Fibroblast of lung (primary cell): ENCODE measurements at regions not wholly inside any gene's neighbourhood (a gene's known extent, or its start where the extent isn't known, plus 50 kb on each side); places are given as distances from the start of the nearest gene placed in this dataset.
A peak's percentile ranks its signal among the peaks of the same experiment; 100 is the strongest.

Experiments
- DNase-seq, 2 donors: peaks; one replicate each; pipeline versions ENCODE4 v3.0.0 to v3.0.0-alpha.2; 2010; ENCODE audit warnings: low read depth in 2 of 2
- H2AFZ ChIP-seq: 2 replicates; pipeline ENCODE4 v1.5.1; 2012; ENCODE audit warnings: low read length, control low read depth, inconsistent platforms
- H3K27ac ChIP-seq: 2 replicates; pipeline ENCODE4 v1.5.1; 2011; ENCODE audit warnings: low read length, control low read depth; ENCODE audit not compliant: insufficient read depth
- H3K27me3 ChIP-seq: 2 replicates; pipeline ENCODE4 v1.5.1; 2011; ENCODE audit warnings: mild to moderate bottlenecking, low read length; ENCODE audit not compliant: control insufficient read depth, insufficient read depth
- H3K36me3 ChIP-seq: 2 replicates; pipeline ENCODE4 v1.5.1; 2011; ENCODE audit warnings: low read length; ENCODE audit not compliant: control insufficient read depth, insufficient read depth
- H3K4me1 ChIP-seq: 2 replicates; pipeline ENCODE4 v1.5.1; 2011; ENCODE audit warnings: low read length; ENCODE audit not compliant: control insufficient read depth, insufficient read depth; ENCODE audit errors: extremely low read depth
- H3K4me2 ChIP-seq: 2 replicates; pipeline ENCODE4 v1.5.1; 2011; ENCODE audit warnings: low read length, control low read depth; ENCODE audit not compliant: insufficient read depth; ENCODE audit errors: extremely low read depth
- H3K4me3 ChIP-seq, 4 experiments: fragments of 200-600 bp in 1 of 4; sonication (generic) in 1 of 4; replicated peaks in 1 of 4; 2 replicates each; pipeline ENCODE4 v1.5.1; 2011 to 2016; ENCODE audit warnings: low read length in 4 of 4, low read depth in 3 of 4, mild to moderate bottlenecking in 3 of 4, control low read depth in 2 of 4, inconsistent platforms in 1 of 4, mixed read lengths in 1 of 4; ENCODE audit not compliant: insufficient read depth in 1 of 4; ENCODE audit errors: control extremely low read depth in 1 of 4
- H3K79me2 ChIP-seq: 2 replicates; pipeline ENCODE4 v1.5.1; 2012; ENCODE audit warnings: mild to moderate bottlenecking, low read length, inconsistent platforms; ENCODE audit not compliant: control insufficient read depth, insufficient read depth
- H3K9ac ChIP-seq: 2 replicates; pipeline ENCODE4 v1.5.1; 2011; ENCODE audit warnings: mild to moderate bottlenecking, low read length, control low read depth; ENCODE audit not compliant: insufficient read depth
- H3K9me3 ChIP-seq: 2 replicates; pipeline ENCODE4 v1.5.1; 2012; ENCODE audit warnings: low read depth, low read length; ENCODE audit not compliant: control insufficient read depth, insufficient read depth
- H4K20me1 ChIP-seq: 2 replicates; pipeline ENCODE4 v1.5.1; 2011; ENCODE audit warnings: low read length; ENCODE audit not compliant: control insufficient read depth, insufficient read depth; ENCODE audit errors: extremely low read depth
- EZH2 ChIP-seq: IDR thresholded peaks from 2 replicates; pipeline ENCODE4 v1.5.1; 2012; ENCODE audit warnings: low read length, control low read depth, mild to moderate bottlenecking; ENCODE audit errors: missing control alignments
- TF ChIP-seq, protein P1 (sequence below), 2 donors: IDR thresholded peaks in 1 of 2; conservative IDR thresholded peaks in 1 of 2; 1 replicate in 1 of 2; 2 replicates in 1 of 2; pipeline ENCODE4 v1.5.1; 2011 to 2012; ENCODE audit warnings: low read length in 2 of 2, control low read depth in 1 of 2, inconsistent platforms in 1 of 2, low read depth in 1 of 2, mild to moderate bottlenecking in 1 of 2

DNA sequence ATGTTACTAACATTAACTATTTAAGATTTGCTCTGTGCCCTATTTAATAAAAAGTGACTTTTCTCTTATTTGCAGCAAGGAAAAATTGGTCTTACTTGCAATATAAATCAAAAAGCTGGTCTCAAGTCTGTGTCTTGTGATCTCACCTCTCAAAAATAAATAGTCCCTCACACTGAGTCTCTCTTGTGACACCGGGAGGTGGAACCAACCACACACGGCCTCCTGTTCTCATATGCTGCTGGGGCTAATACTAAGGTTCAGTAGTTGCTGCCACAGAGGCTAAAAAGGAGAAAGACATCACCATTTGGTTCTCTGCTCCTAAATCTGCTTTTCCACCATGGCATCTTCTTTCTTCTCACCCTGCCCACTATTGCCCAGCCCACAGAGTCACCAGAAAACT is 175.8 kb upstream of the FTMT start:
- H3K4me1 ChIP-seq = no peaks in the 10 kb centered on the region
- no peak for DNase-seq
- H3K79me2 ChIP-seq = no peaks in the 10 kb centered on the region
- H3K36me3 ChIP-seq = no peaks in the 10 kb centered on the region
- H3K9me3 ChIP-seq = no peaks in the 10 kb centered on the region
- no peak overlapping the region for H3K27ac ChIP-seq
- H3K27me3 ChIP-seq = no peaks in the 10 kb centered on the region
- TF ChIP-seq, protein P1, sequence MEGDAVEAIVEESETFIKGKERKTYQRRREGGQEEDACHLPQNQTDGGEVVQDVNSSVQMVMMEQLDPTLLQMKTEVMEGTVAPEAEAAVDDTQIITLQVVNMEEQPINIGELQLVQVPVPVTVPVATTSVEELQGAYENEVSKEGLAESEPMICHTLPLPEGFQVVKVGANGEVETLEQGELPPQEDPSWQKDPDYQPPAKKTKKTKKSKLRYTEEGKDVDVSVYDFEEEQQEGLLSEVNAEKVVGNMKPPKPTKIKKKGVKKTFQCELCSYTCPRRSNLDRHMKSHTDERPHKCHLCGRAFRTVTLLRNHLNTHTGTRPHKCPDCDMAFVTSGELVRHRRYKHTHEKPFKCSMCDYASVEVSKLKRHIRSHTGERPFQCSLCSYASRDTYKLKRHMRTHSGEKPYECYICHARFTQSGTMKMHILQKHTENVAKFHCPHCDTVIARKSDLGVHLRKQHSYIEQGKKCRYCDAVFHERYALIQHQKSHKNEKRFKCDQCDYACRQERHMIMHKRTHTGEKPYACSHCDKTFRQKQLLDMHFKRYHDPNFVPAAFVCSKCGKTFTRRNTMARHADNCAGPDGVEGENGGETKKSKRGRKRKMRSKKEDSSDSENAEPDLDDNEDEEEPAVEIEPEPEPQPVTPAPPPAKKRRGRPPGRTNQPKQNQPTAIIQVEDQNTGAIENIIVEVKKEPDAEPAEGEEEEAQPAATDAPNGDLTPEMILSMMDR (conservative IDR thresholded peaks at IDR 0.05 in 1 of 2, IDR thresholded peaks at IDR 0.05 in 1 of 2; ENCODE audit: low read depth in 1 of 2, low read length in 2 of 2) = no peak
- TF ChIP-seq EZH2 = no peak
- no peak overlapping the region for H3K9ac ChIP-seq
- H3K4me3 ChIP-seq = no peak overlapping the region
- no peak overlapping the region for H3K4me2 ChIP-seq
- H4K20me1 ChIP-seq = no peaks in the 10 kb centered on the region
- H2AFZ ChIP-seq = no peak overlapping the region

DNA sequence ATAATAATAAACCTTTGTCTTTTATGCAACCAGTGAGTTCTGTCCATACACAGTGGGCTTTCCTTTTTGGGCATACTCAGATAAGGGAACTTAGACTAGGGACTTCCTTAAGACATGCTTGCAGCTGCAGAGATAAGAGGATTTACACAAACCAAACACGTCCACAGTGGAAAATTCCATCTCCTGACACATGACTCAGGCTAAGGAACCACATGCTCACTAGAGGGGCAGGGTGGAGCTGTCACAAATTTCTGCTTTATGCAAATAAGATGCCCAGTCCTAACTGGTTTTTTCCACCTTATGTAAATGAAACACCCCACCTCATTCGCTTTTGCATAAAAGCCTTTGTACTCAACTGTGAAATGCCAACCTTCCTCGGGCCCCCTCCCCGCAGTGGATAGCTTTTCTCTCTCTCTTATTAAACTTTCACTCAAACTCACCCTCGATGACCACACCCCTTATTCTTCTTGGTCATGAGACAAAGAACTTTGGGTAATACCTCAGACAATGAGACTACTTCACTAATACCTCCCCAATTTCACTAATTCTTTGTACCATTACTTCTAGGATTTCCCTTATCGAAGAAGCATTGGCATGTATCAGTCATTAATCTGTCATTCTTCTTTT is 170.3 kb upstream of the FTMT start:
- Histone ChIP-seq H3K4me1 (no peaks in the 10 kb centered on the region), H3K36me3 (no peaks in the 10 kb centered on the region), H3K9ac (no peak overlapping the region), H3K9me3 (no peaks in the 10 kb centered on the region), H3K79me2 (no peaks in the 10 kb centered on the region), H3K27ac (no peak overlapping the region), H3K27me3 (no peaks in the 10 kb centered on the region), H3K4me2 (no peak overlapping the region), H4K20me1 (no peaks in the 10 kb centered on the region), H3K4me3 (no peak overlapping the region), H2AFZ (no peak overlapping the region)
- DNase-seq = peak in 1 of 2 donors; percentile 4
- no peak for TF ChIP-seq EZH2
- TF ChIP-seq, protein P1 (conservative IDR thresholded peaks at IDR 0.05 in 1 of 2, IDR thresholded peaks at IDR 0.05 in 1 of 2; ENCODE audit: low read depth in 1 of 2, low read length in 2 of 2) = no peak

GRCh38 chr5:121688126-121688525 is 163.6 kb upstream of the FTMT start:
- DNase-seq = no peak
- H3K4me1 ChIP-seq = no peaks in the 10 kb centered on the region
- H3K9me3 ChIP-seq = no peaks in the 10 kb centered on the region
- H3K79me2 ChIP-seq = no peaks in the 10 kb centered on the region
- TF ChIP-seq, protein P1 (conservative IDR thresholded peaks at IDR 0.05 in 1 of 2, IDR thresholded peaks at IDR 0.05 in 1 of 2; ENCODE audit: low read depth in 1 of 2, low read length in 2 of 2) = no peak
- TF ChIP-seq EZH2 = no peak
- no peaks in the 10 kb centered on the region for H3K27me3 ChIP-seq
- no peak overlapping the region for H3K27ac ChIP-seq
- no peaks in the 10 kb centered on the region for H3K36me3 ChIP-seq
- H4K20me1 ChIP-seq = no peaks in the 10 kb centered on the region
- no peak overlapping the region for H3K4me3 ChIP-seq
- H2AFZ ChIP-seq = no peak overlapping the region
- H3K9ac ChIP-seq = no peak overlapping the region
- no peak overlapping the region for H3K4me2 ChIP-seq
